Activated CD8-positive, alpha-beta memory T cell treated with anti-CD3 and anti-CD28 coated beads, Interleukin-2, amount 50 U/mL, for 24 hours (primary cell): ENCODE measurements at regions not wholly inside any gene's neighbourhood (a gene's known extent, or its start where the extent isn't known, plus 50 kb on each side); places are given as distances from the start of the nearest gene placed in this dataset.
"Not testable (repeated sequence)": the region's sequence is repeated elsewhere in the genome, so short reads cannot be mapped to it uniquely, and the experiment has no call there.

Source experiments
- DNase-seq: peaks from one replicate; pipeline ENCODE4 v3.0.0-alpha.2; 2020; ENCODE audit errors: extremely low read depth

- DNase-seq, result not testable (repeated sequence)
Observed at GRCh38 chr1:5766996-5767395, 225.2 kb downstream of the NPHP4 start.

GRCh38 chr1:5765997-5766913 lies 226.0 kb downstream of the NPHP4 start:
- DNase-seq, result no peak

GRCh38 chr1:5765483-5765882 lies 226.7 kb downstream of the NPHP4 start:
- DNase-seq, result no peak

DNA sequence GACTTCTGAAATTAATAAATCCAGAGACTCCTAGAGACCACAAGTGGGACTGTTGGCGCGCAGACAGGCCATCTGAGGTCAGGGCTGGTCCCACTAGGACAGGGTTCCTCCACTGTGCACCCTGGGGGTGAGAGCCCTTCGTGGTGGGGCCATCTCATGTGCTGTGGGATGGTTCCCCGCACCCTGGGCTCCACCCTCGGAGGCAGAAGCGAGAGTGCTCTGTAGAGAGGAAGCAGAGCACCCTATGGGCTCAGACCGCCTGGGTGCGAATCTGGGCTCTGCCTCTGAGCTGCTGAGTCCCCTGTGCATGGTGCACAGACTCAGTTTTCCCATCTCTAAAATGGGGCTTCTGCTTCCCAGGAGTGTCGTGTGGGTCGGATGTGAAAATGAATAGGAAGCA lies 227.3 kb downstream of the NPHP4 start:
- DNase-seq, result no peak

DNA sequence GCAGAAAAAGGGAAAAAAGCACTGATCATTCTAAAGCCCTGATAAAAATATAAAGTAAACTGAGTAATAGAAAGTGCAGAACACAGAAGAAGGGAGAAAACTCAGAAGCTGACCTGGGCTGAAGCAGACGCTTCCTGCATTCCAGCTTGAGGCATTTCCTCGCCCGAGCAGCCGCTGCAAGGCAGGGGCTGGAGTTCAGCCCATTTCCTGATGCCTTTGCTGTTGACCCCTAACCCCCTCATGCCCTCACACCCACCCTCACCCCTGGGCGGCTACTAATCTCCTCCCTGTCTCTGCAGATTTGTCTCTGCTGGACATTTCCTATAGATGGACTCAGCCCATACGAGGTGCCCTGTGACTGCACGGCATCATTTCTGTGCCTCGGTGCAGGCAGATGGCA lies 227.8 kb downstream of the NPHP4 start:
- DNase-seq, result no peak

- no peak for DNase-seq
Observed at GRCh38 chr1:5763696-5764370, 228.4 kb downstream of the NPHP4 start.

GRCh38 chr1:5758859-5759578 lies 233.2 kb downstream of the NPHP4 start:
- DNase-seq, result no peak

DNA sequence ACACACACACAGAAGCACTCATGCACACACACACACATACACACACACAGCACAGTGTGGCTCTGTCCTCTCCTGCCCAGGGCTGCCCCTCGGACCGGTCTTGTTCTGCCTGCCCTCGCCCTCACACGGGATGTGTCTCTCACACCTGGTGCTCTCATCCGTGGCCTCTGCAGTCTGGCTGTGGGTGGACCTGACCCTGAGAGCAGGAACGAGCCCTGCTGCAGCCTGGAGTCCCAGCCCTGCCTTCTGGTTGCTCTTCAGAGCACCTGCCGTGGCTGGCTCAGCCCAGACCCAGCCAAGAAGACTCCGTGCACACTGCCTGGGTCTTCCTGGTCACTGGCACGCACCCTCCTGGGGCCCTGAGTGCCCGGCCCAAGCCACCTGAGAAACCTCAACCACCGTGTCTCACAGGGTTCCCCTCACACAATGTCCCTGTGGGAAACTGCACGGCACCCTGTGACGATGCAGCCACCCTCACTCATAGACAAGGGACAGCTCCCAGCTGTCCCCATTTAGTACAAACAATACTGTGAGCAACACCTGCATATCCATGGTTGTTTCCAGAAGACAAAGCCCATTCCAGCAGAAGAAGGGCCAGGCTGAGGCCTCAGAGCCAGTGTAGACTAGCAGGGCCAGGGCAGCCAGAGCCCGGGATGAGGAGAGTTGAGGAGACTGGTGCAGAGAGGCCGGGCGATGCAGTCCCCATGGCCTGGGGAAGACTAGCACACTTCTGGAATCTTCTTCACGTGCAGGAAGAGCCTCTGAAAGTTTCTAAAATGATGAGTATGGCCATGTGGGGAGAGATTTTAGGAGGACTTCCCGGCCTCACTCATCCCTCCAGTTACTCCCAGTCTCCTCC lies 234.0 kb downstream of the NPHP4 start:
- no peak for DNase-seq

- no peak for DNase-seq
Observed at GRCh38 chr1:5757187-5757805, 234.9 kb downstream of the NPHP4 start.

- DNase-seq, result no peak
Observed at GRCh38 chr1:5756434-5757186, 235.6 kb downstream of the NPHP4 start.

- DNase-seq, result no peak
Observed at GRCh38 chr1:5755552-5756125, 236.6 kb downstream of the NPHP4 start.

- DNase-seq, result no peak
Observed at GRCh38 chr1:5754817-5755551, 237.2 kb downstream of the NPHP4 start.

DNA sequence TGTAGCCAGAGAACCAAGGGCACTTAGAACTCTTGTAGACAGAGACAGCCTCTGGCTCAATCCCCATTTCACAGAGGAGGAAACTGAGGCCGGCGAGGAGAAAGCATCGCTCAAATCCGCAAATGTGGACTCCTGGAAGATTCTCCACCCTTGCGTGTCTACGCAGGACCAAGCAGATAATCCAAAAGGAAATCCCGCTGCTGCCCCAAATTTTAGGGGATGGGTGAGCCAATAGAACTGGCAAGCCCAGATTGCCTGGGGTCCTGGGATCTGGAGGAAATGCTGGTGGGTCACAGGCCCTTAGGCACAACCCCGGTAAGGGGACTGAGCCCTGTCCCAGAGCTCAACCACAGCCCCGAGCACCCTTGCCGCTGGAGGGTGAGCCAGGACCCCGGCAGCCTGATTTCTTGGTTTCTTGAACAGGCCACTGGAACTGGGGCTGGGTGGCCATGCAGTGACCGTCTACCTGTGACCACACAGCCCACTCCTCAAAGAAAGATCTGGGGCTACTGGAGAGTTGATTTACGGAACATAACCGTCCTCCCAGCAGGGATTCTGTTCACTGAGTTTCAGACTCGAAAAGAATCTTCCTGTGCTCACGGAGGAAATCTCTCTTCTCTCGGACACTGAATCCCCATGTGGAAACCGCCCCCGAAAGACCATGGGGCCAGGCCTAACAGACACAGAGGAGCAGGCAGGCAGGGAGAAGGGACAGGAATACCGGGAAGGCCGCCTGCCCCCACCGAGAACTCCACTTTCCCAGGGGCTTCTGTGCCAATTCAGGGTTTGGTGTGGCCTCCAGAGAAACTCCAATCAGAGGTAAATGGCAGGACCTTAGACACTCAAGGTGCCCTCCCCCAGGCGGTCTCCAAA lies 238.4 kb downstream of the NPHP4 start:
- no peak for DNase-seq

GRCh38 chr1:5752746-5753548 lies 239.3 kb downstream of the NPHP4 start:
- no peak for DNase-seq

GRCh38 chr1:5751833-5752745 lies 240.1 kb downstream of the NPHP4 start:
- DNase-seq, result no peak

DNA sequence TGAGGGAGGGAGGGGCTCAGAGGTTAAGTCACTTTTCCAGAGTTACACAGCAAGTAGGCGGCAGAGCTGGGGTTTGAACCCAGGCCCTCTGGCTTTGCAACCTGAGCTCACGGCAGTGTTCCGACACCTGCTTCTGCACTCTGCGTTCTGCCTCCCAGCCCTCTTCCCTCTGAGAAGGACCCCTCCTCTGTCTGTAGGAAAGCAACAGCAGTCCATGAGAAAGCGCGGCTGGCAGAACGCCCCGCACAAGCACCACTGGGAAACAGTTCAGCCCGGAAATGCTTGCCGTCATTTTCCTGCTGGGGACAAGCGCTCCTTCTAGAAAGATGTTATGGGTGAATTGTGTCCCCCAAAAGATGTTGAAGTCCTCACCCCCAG lies 241.1 kb downstream of the NPHP4 start:
- no peak for DNase-seq
